ENCODE measurements at regions not wholly inside any gene's neighbourhood (a gene's known extent, or its start where the extent isn't known, plus 50 kb on each side); places are given as distances from the start of the nearest gene placed in this dataset.

GRCh38 chr5:61253547-61253946, 78.5 kb upstream of the ZSWIM6 start:
- no peaks in the 10 kb centered on the region for H4K20me1 ChIP-seq (ENCODE audit: insufficient read depth, low read length, poor library complexity, severe bottlenecking)
- H2AFZ ChIP-seq (ENCODE audit: low read length), result no peak overlapping the region
- H3K4me3 ChIP-seq (ENCODE audit: low read length, poor library complexity, severe bottlenecking), result no peak overlapping the region
- no peaks in the 10 kb centered on the region for H3K9me2 ChIP-seq (replicated peaks; ENCODE audit: low read depth, low read length)
- no peaks in the 10 kb centered on the region for H3K79me2 ChIP-seq (ENCODE audit: insufficient read depth, low read length)
- no peaks in the 10 kb centered on the region for H3K27me3 ChIP-seq (ENCODE audit: insufficient read depth, low read length, poor library complexity, severe bottlenecking)
- no peaks in the 10 kb centered on the region for H3K4me1 ChIP-seq (ENCODE audit: insufficient read depth, low read length, poor library complexity, severe bottlenecking)
- no peak overlapping the region for H3K4me2 ChIP-seq (ENCODE audit: low read depth, low read length, poor library complexity, severe bottlenecking)
- TF ChIP-seq CTCF (conservative IDR thresholded peaks at IDR 0.05; ENCODE audit: low read length), result no peak
- TF ChIP-seq EZH2phosphoT487 (IDR thresholded peaks at IDR 0.05; ENCODE audit: borderline replicate concordance), result no peak
- H3K36me3 ChIP-seq (ENCODE audit: insufficient read depth, low read length), result no peaks in the 10 kb centered on the region
- no peaks in the 10 kb centered on the region for H3F3A ChIP-seq (ENCODE audit: low read depth)
- H3K9ac ChIP-seq (ENCODE audit: low read depth, low read length, poor library complexity, severe bottlenecking), result no peak overlapping the region
- no peaks in the 10 kb centered on the region for H3K9me3 ChIP-seq (ENCODE audit: insufficient read depth, low read depth, low read length)

GRCh38 chr5:61254969-61255555, 77.0 kb upstream of the ZSWIM6 start:
- no peaks in the 10 kb centered on the region for H3K36me3 ChIP-seq (ENCODE audit: insufficient read depth, low read length)
- H3F3A ChIP-seq (ENCODE audit: low read depth), result no peaks in the 10 kb centered on the region
- no peaks in the 10 kb centered on the region for H3K9me2 ChIP-seq (replicated peaks; ENCODE audit: low read depth, low read length)
- no peaks in the 10 kb centered on the region for H3K9me3 ChIP-seq (ENCODE audit: insufficient read depth, low read depth, low read length)
- H3K4me1 ChIP-seq (ENCODE audit: insufficient read depth, low read length, poor library complexity, severe bottlenecking), result no peaks in the 10 kb centered on the region
- H3K79me2 ChIP-seq (ENCODE audit: insufficient read depth, low read length), result no peaks in the 10 kb centered on the region
- H3K27me3 ChIP-seq (ENCODE audit: insufficient read depth, low read length, poor library complexity, severe bottlenecking), result no peaks in the 10 kb centered on the region
- no peak overlapping the region for H2AFZ ChIP-seq (ENCODE audit: low read length)
- no peak overlapping the region for H3K4me3 ChIP-seq (ENCODE audit: low read length, poor library complexity, severe bottlenecking)
- no peaks in the 10 kb centered on the region for H4K20me1 ChIP-seq (ENCODE audit: insufficient read depth, low read length, poor library complexity, severe bottlenecking)
- H3K4me2 ChIP-seq (ENCODE audit: low read depth, low read length, poor library complexity, severe bottlenecking), result no peak overlapping the region
- no peak overlapping the region for H3K9ac ChIP-seq (ENCODE audit: low read depth, low read length, poor library complexity, severe bottlenecking)
- TF ChIP-seq EZH2phosphoT487 (IDR thresholded peaks at IDR 0.05; ENCODE audit: borderline replicate concordance), result no peak
- no peak for TF ChIP-seq CTCF (conservative IDR thresholded peaks at IDR 0.05; ENCODE audit: low read length)

- Histone ChIP-seq H3K27me3 (ENCODE audit: insufficient read depth, low read length, poor library complexity, severe bottlenecking) (no peaks in the 10 kb centered on the region), H3K4me3 (ENCODE audit: low read length, poor library complexity, severe bottlenecking) (no peak overlapping the region), H3K4me1 (ENCODE audit: insufficient read depth, low read length, poor library complexity, severe bottlenecking) (no peaks in the 10 kb centered on the region), H2AFZ (ENCODE audit: low read length) (no peak overlapping the region), H3K36me3 (ENCODE audit: insufficient read depth, low read length) (no peaks in the 10 kb centered on the region), H3F3A (ENCODE audit: low read depth) (no peaks in the 10 kb centered on the region), H3K9me2 (replicated peaks; ENCODE audit: low read depth, low read length) (no peaks in the 10 kb centered on the region), H3K9ac (ENCODE audit: low read depth, low read length, poor library complexity, severe bottlenecking) (no peak overlapping the region), H3K4me2 (ENCODE audit: low read depth, low read length, poor library complexity, severe bottlenecking) (no peak overlapping the region), H3K9me3 (ENCODE audit: insufficient read depth, low read depth, low read length) (no peaks in the 10 kb centered on the region), H3K79me2 (ENCODE audit: insufficient read depth, low read length) (no peaks in the 10 kb centered on the region), H4K20me1 (ENCODE audit: insufficient read depth, low read length, poor library complexity, severe bottlenecking) (no peaks in the 10 kb centered on the region)
- TF ChIP-seq EZH2phosphoT487 (IDR thresholded peaks at IDR 0.05; ENCODE audit: borderline replicate concordance), result no peak
- no peak for TF ChIP-seq CTCF (conservative IDR thresholded peaks at IDR 0.05; ENCODE audit: low read length)
Measured at GRCh38 chr5:61256474-61256873, 75.6 kb upstream of the ZSWIM6 start.
